H7 (cell line): ENCODE measurements at regions not wholly inside any gene's neighbourhood (a gene's known extent, or its start where the extent isn't known, plus 50 kb on each side); places are given as distances from the start of the nearest gene placed in this dataset.

Experiments
- DNase-seq: peaks from one replicate; pipeline ENCODE4 v3.0.0; 2012
- H3K27me3 ChIP-seq: 2 replicates; pipeline ENCODE4 v1.6.0; 2011; ENCODE audit warnings: mild to moderate bottlenecking, low read length; ENCODE audit not compliant: control insufficient read depth, insufficient read depth
- H3K36me3 ChIP-seq: replicated peaks from 2 replicates; pipeline ENCODE4 v1.5.1; 2011; ENCODE audit warnings: low read length; ENCODE audit not compliant: control insufficient read depth, insufficient read depth
- H3K4me3 ChIP-seq: 2 replicates; pipeline ENCODE4 v1.5.1; 2011; ENCODE audit warnings: low read depth, mild to moderate bottlenecking, control low read depth, low read length, moderate library complexity; ENCODE audit not compliant: insufficient read depth

DNA sequence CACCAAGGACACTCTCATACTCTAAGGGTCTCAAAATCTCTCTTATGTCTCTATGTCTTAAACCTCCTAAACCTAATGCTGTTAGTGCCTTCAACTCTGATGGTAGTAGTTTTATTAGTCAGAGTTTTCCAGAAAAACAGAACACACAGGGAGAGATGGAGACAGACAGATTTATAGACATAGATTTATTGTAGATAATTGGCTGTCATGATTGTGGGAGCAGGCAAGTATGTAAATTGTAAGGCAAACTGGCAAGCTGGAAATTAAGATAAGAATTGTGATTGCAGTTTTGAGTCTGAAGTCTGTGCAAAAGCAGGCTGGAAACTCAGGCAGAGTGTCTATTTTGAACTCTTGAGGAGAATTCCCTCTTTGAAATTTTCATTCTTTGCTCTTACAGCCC, 96.3 kb upstream of the ROBO1 start:
- Histone ChIP-seq H3K4me3 (no peak overlapping the region), H3K27me3 (no peaks in the 10 kb centered on the region), H3K36me3 (no peaks in the 10 kb centered on the region)
- DNase-seq: no peak

DNA sequence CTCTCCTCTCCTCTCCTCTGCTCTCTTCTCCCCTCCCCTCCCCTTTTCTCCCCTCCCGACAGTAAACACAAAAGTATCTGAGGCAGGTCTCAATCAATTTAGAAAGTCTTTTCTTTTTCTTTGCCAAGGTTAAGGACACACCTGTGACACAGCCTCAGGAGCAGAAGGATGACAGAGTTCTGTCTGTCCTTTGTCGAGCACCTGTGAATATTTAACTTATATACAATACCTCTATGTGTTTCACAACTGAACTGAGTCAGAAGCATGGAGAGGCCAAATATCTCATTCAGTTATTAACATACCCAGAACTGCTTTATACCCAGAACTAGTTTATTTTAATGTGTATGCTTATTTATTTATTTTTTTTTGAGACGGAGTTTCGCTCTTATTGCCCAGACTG, 81.1 kb upstream of the ROBO1 start:
- H3K4me3 ChIP-seq: no peak overlapping the region
- no peaks in the 10 kb centered on the region for H3K27me3 ChIP-seq
- DNase-seq: no peak
- no peaks in the 10 kb centered on the region for H3K36me3 ChIP-seq

DNA sequence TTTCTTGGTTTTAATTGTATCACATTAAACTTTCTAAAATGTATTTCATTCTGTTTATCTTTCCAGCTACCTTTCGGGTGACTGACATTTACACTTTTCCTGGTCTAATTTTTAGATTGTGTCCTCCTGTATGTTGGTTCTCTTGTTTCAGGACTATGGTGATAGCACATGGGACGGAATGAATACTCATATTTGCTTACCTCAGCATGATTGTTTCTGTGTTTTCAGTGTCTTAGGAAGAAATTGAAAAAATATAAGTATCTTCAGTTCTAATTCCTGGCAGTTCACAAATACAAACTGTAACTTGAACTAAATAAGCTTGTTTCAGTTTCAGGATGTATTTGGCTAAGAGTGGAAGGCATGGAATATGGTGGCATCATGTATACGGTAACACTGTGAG, 80.1 kb upstream of the ROBO1 start:
- H3K27me3 ChIP-seq: no peaks in the 10 kb centered on the region
- DNase-seq: no peak
- no peak overlapping the region for H3K4me3 ChIP-seq
- no peaks in the 10 kb centered on the region for H3K36me3 ChIP-seq

DNA sequence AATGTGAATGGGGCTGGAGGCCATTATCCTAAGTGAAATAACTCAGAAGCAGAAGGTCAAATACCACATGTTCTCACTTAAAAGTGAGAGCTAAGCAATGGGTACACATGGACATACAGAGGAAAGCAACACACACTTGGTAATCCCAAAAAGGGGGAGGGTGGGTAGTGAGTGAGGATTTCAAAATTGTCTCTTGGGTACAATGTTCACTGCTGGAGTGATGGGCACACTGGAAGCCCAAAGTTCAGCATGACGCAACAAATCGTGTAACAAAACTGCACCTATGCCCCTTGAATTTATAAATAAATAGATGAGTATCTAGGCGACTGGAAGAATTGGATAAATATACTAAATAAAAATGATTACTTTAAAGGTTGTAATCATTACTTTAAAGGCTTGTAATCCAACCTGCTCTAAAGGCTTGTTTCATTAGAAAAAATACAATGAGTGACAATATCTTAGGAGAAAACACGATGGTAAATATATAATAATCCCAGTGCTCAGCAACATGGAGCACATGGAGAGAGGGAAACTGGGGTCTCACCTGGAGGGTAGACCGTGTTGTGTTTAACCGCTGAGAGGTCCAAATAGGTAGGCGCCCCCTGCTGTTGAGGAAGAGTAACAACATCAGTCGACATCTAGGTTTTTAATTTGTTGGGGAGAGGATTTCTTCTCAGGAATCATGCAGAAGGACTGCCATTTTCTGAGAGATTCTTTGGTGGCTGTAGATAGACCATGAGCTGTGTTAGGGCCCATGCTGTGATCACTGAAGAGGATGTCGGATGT, 78.5 kb upstream of the ROBO1 start:
- Histone ChIP-seq H3K4me3 (no peak overlapping the region), H3K36me3 (no peaks in the 10 kb centered on the region), H3K27me3 (no peaks in the 10 kb centered on the region)
- peak; percentile 21 for DNase-seq

DNA sequence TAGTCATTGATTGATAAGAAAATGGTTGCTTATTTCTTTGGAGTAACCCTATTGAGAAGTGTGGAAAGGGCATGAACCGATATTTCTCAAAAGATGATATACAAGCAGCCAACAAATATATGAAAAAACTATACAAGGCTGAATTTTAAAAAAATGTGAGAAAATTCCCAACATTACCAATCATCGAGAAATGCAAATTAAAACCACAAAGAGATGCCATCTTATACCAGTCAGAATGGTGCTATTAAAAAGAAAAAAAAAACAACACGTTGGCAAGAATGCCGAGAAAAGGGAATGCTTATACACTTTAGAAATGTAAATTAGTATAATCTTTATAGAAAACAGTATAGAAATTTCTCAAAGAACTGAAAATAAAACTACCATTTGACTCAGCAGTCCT, 77.7 kb upstream of the ROBO1 start:
- no peaks in the 10 kb centered on the region for H3K36me3 ChIP-seq
- H3K27me3 ChIP-seq: no peaks in the 10 kb centered on the region
- H3K4me3 ChIP-seq: no peak overlapping the region
- DNase-seq: no peak

DNA sequence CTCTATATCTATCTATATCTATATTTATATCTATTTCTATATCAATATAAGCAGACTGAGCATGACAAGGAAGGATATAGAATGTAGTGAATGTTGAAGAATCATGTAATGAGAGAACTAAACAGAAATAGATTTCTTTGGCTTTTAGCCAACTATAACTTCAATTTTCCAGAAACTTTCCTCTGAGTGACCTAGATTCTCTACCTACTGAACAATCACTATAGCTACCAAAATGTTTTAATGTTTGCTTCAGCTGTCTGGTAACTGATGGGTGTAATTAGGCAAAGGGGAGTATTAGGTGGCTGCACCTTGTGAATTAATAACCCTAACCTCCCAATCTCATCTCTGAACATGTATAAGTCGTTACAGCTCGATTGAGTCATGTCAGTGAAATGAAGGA, 76.4 kb upstream of the ROBO1 start:
- no peaks in the 10 kb centered on the region for H3K27me3 ChIP-seq
- no peak overlapping the region for H3K4me3 ChIP-seq
- DNase-seq: no peak
- H3K36me3 ChIP-seq: no peaks in the 10 kb centered on the region

DNA sequence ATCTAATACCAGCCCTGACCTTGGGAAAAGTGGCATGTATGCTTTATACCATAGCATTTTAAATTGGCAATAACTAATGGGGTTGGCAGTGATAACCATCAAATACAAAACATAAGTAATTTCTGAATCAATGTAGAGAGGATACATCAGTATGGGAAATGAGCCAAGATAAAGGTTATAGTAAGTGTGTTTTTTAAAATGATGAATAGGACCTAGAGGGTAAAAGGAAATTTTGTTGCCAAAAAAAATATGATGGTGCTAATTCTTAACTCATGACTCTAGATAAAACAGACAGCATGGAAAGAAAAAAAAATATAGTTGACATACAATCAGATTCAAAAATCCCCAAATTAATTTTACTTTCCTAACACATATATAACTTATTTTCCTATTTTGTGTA, 75.4 kb upstream of the ROBO1 start:
- no peak for DNase-seq
- no peaks in the 10 kb centered on the region for H3K36me3 ChIP-seq
- no peaks in the 10 kb centered on the region for H3K27me3 ChIP-seq
- no peak overlapping the region for H3K4me3 ChIP-seq

DNA sequence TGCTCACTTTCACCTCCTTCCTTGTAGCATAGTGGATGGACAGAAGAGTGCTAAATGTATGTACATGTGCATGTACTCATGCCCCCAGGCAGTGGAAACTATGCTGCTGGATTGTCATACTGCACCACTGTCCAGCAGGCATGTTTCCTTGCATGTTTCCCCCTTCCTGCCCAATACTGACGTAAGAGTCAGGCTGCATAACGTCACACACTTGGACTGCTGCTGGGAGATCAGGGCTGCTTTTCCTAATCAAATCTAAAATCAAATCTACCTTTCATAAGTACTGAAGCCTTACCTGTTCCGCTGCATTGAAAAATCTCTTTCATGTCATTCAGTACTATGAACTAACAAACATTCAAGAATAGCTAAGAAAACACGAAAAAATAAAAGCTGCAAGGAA, 67.9 kb upstream of the ROBO1 start:
- no peak overlapping the region for H3K4me3 ChIP-seq
- H3K27me3 ChIP-seq: no peaks in the 10 kb centered on the region
- no peak for DNase-seq
- no peaks in the 10 kb centered on the region for H3K36me3 ChIP-seq

DNA sequence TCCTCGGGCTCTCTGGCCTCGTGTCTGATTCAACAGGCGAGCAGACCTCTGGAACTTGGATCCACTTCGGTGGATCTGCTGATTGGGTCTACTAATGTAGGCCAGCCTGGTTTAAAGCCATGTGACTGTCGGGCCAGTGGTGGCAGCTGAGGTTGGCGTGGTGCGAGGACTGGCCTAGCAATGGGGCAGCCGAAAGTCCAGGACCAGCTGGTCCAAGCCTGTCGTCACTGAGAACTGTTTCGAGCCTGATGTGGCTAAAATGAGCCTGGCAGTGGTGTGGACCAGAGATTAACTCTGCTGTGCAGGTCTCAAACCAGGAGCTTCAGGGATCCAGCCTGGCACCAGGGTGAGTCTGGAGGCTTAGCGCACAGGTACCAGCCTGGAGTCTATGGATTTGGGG, 56.4 kb upstream of the ROBO1 start:
- DNase-seq: no peak
- H3K36me3 ChIP-seq: no peaks in the 10 kb centered on the region
- H3K4me3 ChIP-seq: no peak overlapping the region
- H3K27me3 ChIP-seq: no peaks in the 10 kb centered on the region

DNA sequence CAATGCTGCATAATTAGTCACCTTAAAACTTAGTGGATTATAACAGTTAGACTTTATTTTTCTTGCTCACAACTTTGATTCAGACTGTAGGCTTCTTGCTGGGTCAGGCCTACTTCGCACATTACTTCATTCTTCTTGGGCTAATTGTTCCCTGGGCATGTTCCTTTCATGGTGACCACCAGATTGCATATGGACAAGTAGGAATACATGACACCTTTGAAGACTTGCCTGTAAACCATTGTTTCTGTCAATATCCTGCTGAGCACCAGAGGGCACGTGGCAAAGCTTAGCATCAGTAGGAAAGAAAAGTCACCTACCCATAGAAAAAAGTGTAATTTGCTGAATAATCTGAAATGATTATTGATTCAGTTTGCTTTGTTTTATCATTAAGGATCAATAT, 54.3 kb upstream of the ROBO1 start:
- Histone ChIP-seq H3K4me3 (no peak overlapping the region), H3K27me3 (no peaks in the 10 kb centered on the region), H3K36me3 (no peaks in the 10 kb centered on the region)
- DNase-seq: no peak

DNA sequence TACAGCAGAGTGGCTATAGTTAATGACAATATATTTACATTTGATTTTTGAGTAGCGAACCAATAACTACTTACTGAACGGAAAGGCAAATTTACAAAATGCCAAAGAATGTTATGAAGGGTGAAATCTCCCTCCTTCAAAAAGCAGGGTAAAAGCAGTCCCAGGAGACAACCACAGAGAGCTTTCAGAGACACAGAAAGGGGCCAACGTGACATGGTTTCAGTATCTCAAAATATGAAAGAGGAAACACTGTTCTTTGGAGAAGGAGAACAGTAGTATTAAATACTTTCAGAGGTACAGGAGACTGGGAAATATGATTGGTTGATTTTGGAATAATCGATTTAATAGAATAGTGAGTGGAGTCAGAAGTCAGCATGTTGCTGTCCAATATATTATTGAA, 52.3 kb upstream of the ROBO1 start:
- Histone ChIP-seq H3K27me3 (no peaks in the 10 kb centered on the region), H3K36me3 (no peaks in the 10 kb centered on the region), H3K4me3 (no peak overlapping the region)
- no peak for DNase-seq

DNA sequence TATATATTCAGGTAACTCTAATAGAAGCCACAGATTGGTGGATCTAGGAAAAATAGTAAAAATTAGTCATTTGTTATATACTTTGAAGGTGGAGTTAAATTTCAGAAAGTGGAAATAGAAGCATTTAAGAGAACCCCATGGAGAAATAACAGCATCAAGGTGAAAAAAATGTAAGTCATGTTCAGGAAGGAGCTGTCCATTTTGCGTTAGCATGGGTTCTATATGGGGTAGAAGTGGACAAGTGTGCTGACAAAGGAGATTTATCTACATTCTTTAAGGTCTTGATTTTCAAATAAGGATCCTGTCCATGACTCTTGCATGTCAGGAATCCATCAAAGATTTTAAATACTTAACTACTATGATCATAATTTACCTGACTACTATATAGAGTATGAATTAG, 50.2 kb upstream of the ROBO1 start:
- no peak overlapping the region for H3K4me3 ChIP-seq
- no peaks in the 10 kb centered on the region for H3K36me3 ChIP-seq
- no peak for DNase-seq
- H3K27me3 ChIP-seq: no peaks in the 10 kb centered on the region
